ENCODE measurements at regions not wholly inside any gene's neighbourhood (a gene's known extent, or its start where the extent isn't known, plus 50 kb on each side); places are given as distances from the start of the nearest gene placed in this dataset.

- RAD21 ChIA-PET (ENCODE audit: low non-redundant PET in 1 of 2, low total read pairs in 2 of 2, uncharacterized antibody in 2 of 2, unreplicated experiment in 2 of 2), result no interaction called here
- POLR2A ChIA-PET, result no interaction called here
Observed at GRCh38 chr22:23398701-23399366, 181.3 kb downstream of the IGLL1 start.

More at GRCh38 chr22:23398701-23399366, 181.3 kb downstream of the IGLL1 start:
- Histone ChIP-seq H3K36me3 (ENCODE audit: control insufficient read depth in 1 of 2, insufficient read depth in 2 of 2, low read length in 2 of 2) (no peaks in the 10 kb centered on the region), H3K4me2 (ENCODE audit: low read length) (no peak overlapping the region), H3K9ac (ENCODE audit: low read length) (no peak overlapping the region), H3K9me2 (ENCODE audit: insufficient read depth) (no peaks in the 10 kb centered on the region), H3K27me3 (ENCODE audit: insufficient read depth, low read length) (no peaks in the 10 kb centered on the region), H3K4me1 (ENCODE audit: control insufficient read depth in 1 of 2, insufficient read depth in 2 of 2, low read length in 2 of 2) (peaks cover 11 to 17% of the 10 kb centered on the region in 2 experiments; a peak in 3 of 4 replicates), H2AFZ (ENCODE audit: low read depth, low read length, poor library complexity, severe bottlenecking) (no peak overlapping the region), H3K4me3 (replicated peaks in 1 of 2; ENCODE audit: low read depth in 1 of 2, low read length in 2 of 2) (no peak overlapping the region), H3K79me2 (ENCODE audit: insufficient read depth, low read length) (no peaks in the 10 kb centered on the region), H4K20me1 (ENCODE audit: insufficient read depth) (no peaks in the 10 kb centered on the region), H3K9me3 (ENCODE audit: control insufficient read depth in 1 of 2, insufficient read depth in 1 of 2, low read depth in 1 of 2, low read length in 2 of 2) (no peaks in the 10 kb centered on the region), H3K27ac (ENCODE audit: low read depth, low read length) (no peak overlapping the region)
- BruUV-seq (replicated peaks), result no TSS peak
- CTCF ChIA-PET, result no interaction called here
- intact Hi-C loops (cut with micrococcal nuclease), result no loop called here
- DNase-seq (ENCODE audit: low read depth, low spot score), result no peak
- TF ChIP-seq REST (IDR thresholded peaks at IDR 0.05; ENCODE audit: low read depth) (no peak), ZBTB33 (IDR thresholded peaks at IDR 0.05; ENCODE audit: extremely low read depth, insufficient replicate concordance, low read length) (no peak), POLR2AphosphoS5 (IDR thresholded peaks at IDR 0.05; ENCODE audit: low read depth, low read length) (no peak), ZNF274 (IDR thresholded peaks at IDR 0.05; ENCODE audit: low read depth, low read length) (no peak), SRF (IDR thresholded peaks at IDR 0.05; ENCODE audit: low read depth) (no peak), RAD21 (IDR thresholded peaks at IDR 0.05; ENCODE audit: low read depth) (no peak), JUND (IDR thresholded peaks at IDR 0.05) (no peak), FOSL1 (IDR thresholded peaks at IDR 0.05; ENCODE audit: low read depth) (no peak), MAX (IDR thresholded peaks at IDR 0.05) (no peak), CEBPB (IDR thresholded peaks at IDR 0.05; ENCODE audit: low read depth) (no peak), EGR1 (IDR thresholded peaks at IDR 0.05; ENCODE audit: low read depth) (no peak), EZH2 (IDR thresholded peaks at IDR 0.05) (no peak), TCF7L2 (IDR thresholded peaks at IDR 0.05; ENCODE audit: borderline replicate concordance, extremely low read depth, insufficient read depth, insufficient read length) (no peak), CTCF (IDR thresholded peaks at IDR 0.05 in 2 of 3, conservative IDR thresholded peaks at IDR 0.05 in 1 of 3; ENCODE audit: borderline replicate concordance in 1 of 3, insufficient read depth in 1 of 3, low read depth in 2 of 3, low read length in 2 of 3) (no peak), ZFX (IDR thresholded peaks at IDR 0.05) (no peak), YY1 (IDR thresholded peaks at IDR 0.05; ENCODE audit: extremely low read depth, insufficient replicate concordance, low read depth, low read length) (no peak), SIN3A (IDR thresholded peaks at IDR 0.05; ENCODE audit: low read depth) (no peak), POLR2A (IDR thresholded peaks at IDR 0.05; ENCODE audit: borderline replicate concordance, extremely low read depth, insufficient read depth, insufficient read length) (no peak)
- no peak for ATAC-seq
